Sigmoid colon (tissue), 6 donors: ENCODE measurements at regions not wholly inside any gene's neighbourhood (a gene's known extent, or its start where the extent isn't known, plus 50 kb on each side); places are given as distances from the start of the nearest gene placed in this dataset.

Experiments
- DNase-seq: peaks from one replicate; pipeline ENCODE4 v3.0.0-alpha.2; 2019
- H3K27ac ChIP-seq, 4 donors: fragments of 200-600 bp; sonication (generic); one replicate each; pipeline ENCODE4 v1.5.1; 2016 to 2019; ENCODE audit warnings: mild to moderate bottlenecking in 1 of 4
- H3K27me3 ChIP-seq, 3 donors: fragments of 200-600 bp; sonication (generic); one replicate each; pipeline ENCODE4 v1.5.1; 2019; ENCODE audit warnings: mild to moderate bottlenecking in 1 of 3
- H3K36me3 ChIP-seq, 4 donors: fragments of 200-600 bp; sonication (generic); one replicate each; pipeline ENCODE4 v1.5.1; 2016 to 2019
- H3K4me1 ChIP-seq, 4 donors: fragments of 200-600 bp; sonication (generic); one replicate each; pipeline ENCODE4 v1.5.1; 2017 to 2019
- H3K4me3 ChIP-seq, 4 donors: fragments of 200-600 bp; sonication (generic); one replicate each; pipeline ENCODE4 v1.5.1; 2017 to 2019; ENCODE audit warnings: mild to moderate bottlenecking in 2 of 4, moderate library complexity in 1 of 4
- H3K9me3 ChIP-seq, 4 donors: fragments of 200-600 bp in 3 of 4; sonication (generic) in 3 of 4; one replicate each; pipeline versions ENCODE4 v1.5.1 to v1.6.1; 2013 to 2019
- EP300 ChIP-seq, 4 donors: sonication (generic); formaldehyde crosslinking; IDR thresholded peaks; one replicate each; pipeline ENCODE4 v1.6.1; 2017; ENCODE audit warnings: antibody characterized with exemption in 4 of 4
- POLR2A ChIP-seq, 2 donors: fragments of 450-650 bp; IDR thresholded peaks; one replicate each; pipeline ENCODE4 v1.6.1; 2016; ENCODE audit warnings: antibody characterized with exemption in 2 of 2, mild to moderate bottlenecking in 2 of 2, moderate library complexity in 2 of 2
- POLR2AphosphoS5 ChIP-seq, 4 donors: sonication (generic); formaldehyde crosslinking; IDR thresholded peaks; one replicate each; pipeline ENCODE4 v1.6.1; 2017; ENCODE audit warnings: antibody characterized with exemption in 4 of 4
- WGBS, 2 donors: extraction: QIAGEN DNeasy Blood & Tissue Kit; methylation state at CpG; one replicate each; pipeline ENCODE4 v1.1.7; 2013; 5-methylcytosine and 5-hydroxymethylcytosine counted together
- intact Hi-C: fragments of 100-400 bp; cut with DNase I; formaldehyde crosslinking; loops from one replicate; pipeline ENCODE4 v1.15.1; 2023
- TF ChIP-seq, protein P1 (sequence below), 4 experiments: fragments of 450-650 bp in 3 of 4; fragments of 200-600 bp in 1 of 4; IDR thresholded peaks; one replicate each; pipeline ENCODE4 v1.5.1; 2016 to 2019; ENCODE audit warnings: antibody characterized with exemption in 4 of 4, mild to moderate bottlenecking in 3 of 4, moderate library complexity in 2 of 4
- donor health status: healthy with polysubstance abuse.
- donor health status: healthy.

DNA sequence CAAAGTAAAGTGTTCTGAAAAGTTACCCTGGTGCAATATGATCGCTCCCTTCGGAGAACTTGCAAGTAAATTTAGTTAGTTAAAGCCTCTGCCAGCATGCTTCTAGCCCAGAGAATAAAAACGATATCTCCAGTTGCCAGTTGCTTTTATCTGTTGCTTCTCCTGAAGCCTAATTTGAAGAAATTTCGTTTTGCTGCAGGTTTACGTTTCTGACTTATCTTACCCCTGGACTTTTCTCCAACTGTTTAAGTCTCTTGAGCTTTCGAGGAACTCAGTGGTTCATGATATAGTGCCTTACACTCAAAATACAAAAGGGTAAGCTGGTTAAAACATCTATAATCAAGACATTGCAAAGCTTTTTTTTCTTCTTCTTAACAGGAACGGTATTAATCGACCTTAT lies 131.1 kb downstream of the FAM161A start:
- Histone ChIP-seq H3K4me3 (no peak overlapping the region), H3K27ac (no peak overlapping the region), H3K27me3 (no peaks in the 10 kb centered on the region), H3K4me1 (no peaks in the 10 kb centered on the region), H3K9me3 (no peaks in the 10 kb centered on the region), H3K36me3 (no peaks in the 10 kb centered on the region)
- DNase-seq, result no peak
- 90 to 92% methylated on average over 8 of the region's 8 CpGs for WGBS, 2 donors
- TF ChIP-seq POLR2A (IDR thresholded peaks at IDR 0.05) (no peak), EP300 (IDR thresholded peaks at IDR 0.05) (no peak), POLR2AphosphoS5 (IDR thresholded peaks at IDR 0.05) (no peak)
- TF ChIP-seq, protein P1, sequence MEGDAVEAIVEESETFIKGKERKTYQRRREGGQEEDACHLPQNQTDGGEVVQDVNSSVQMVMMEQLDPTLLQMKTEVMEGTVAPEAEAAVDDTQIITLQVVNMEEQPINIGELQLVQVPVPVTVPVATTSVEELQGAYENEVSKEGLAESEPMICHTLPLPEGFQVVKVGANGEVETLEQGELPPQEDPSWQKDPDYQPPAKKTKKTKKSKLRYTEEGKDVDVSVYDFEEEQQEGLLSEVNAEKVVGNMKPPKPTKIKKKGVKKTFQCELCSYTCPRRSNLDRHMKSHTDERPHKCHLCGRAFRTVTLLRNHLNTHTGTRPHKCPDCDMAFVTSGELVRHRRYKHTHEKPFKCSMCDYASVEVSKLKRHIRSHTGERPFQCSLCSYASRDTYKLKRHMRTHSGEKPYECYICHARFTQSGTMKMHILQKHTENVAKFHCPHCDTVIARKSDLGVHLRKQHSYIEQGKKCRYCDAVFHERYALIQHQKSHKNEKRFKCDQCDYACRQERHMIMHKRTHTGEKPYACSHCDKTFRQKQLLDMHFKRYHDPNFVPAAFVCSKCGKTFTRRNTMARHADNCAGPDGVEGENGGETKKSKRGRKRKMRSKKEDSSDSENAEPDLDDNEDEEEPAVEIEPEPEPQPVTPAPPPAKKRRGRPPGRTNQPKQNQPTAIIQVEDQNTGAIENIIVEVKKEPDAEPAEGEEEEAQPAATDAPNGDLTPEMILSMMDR (IDR thresholded peaks at IDR 0.05), result no peak
- intact Hi-C loops, result no loop called here

DNA sequence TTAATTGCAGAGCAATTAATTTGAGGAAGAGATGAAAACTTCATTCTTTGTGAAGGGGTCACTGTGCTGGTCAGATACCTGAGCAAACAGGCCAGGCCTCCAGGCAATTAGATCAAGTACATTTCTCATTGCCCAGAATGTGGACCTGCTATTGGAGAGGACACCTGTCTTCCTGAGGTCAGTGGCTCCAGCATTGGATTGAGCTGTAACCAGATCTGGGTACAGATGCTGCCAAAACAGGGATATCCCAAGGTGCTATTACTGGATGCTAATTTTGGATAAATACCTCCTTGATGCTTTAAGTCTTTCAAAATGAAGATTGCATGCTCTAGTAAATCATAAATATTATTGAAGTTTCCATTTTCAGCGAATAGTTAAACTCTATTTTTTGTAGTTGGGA lies 131.5 kb downstream of the FAM161A start:
- H3K4me1 ChIP-seq, result no peaks in the 10 kb centered on the region
- no peaks in the 10 kb centered on the region for H3K9me3 ChIP-seq
- no peak for DNase-seq
- intact Hi-C loops, result no loop called here
- 88 to 94% methylated on average over 1 of the region's 1 CpG for WGBS, 2 donors
- H3K36me3 ChIP-seq, result no peaks in the 10 kb centered on the region
- H3K4me3 ChIP-seq, result no peak overlapping the region
- no peaks in the 10 kb centered on the region for H3K27me3 ChIP-seq
- H3K27ac ChIP-seq, result no peak overlapping the region
- TF ChIP-seq POLR2A (IDR thresholded peaks at IDR 0.05) (no peak), EP300 (IDR thresholded peaks at IDR 0.05) (no peak), POLR2AphosphoS5 (IDR thresholded peaks at IDR 0.05) (no peak)
- TF ChIP-seq, protein P1 (IDR thresholded peaks at IDR 0.05), result no peak

DNA sequence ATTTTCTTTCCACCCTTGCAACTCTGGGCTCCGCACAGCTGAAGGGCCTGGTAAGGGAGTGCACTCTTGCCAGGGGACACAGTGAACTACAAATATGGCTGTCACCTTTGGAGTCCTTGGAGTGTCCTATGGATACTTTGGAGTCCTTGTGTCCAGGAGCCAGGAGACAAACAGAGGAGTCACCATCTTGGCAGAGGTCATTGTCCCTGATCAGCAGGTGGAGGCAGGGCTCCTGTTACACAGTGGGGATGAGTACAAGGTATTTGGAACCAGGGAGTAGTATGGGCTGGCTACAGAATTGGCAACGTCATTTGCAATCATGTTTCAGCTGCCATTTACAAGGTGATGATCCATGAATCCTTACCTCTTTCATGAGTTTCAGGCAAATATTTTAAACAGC lies 132.5 kb downstream of the FAM161A start:
- intact Hi-C loops, result no loop called here
- TF ChIP-seq, protein P1 (IDR thresholded peaks at IDR 0.05), result no peak
- no peak for TF ChIP-seq POLR2AphosphoS5 (IDR thresholded peaks at IDR 0.05)
- no peak for TF ChIP-seq EP300 (IDR thresholded peaks at IDR 0.05)
- TF ChIP-seq POLR2A (IDR thresholded peaks at IDR 0.05), result no peak
- WGBS, 2 donors, result 94 to 96% methylated on average over 2 of the region's 2 CpGs
- H3K9me3 ChIP-seq, result no peaks in the 10 kb centered on the region
- no peak overlapping the region for H3K27ac ChIP-seq
- no peaks in the 10 kb centered on the region for H3K4me1 ChIP-seq
- H3K4me3 ChIP-seq, result no peak overlapping the region
- no peak for DNase-seq
- H3K36me3 ChIP-seq, result no peaks in the 10 kb centered on the region
- no peaks in the 10 kb centered on the region for H3K27me3 ChIP-seq

DNA sequence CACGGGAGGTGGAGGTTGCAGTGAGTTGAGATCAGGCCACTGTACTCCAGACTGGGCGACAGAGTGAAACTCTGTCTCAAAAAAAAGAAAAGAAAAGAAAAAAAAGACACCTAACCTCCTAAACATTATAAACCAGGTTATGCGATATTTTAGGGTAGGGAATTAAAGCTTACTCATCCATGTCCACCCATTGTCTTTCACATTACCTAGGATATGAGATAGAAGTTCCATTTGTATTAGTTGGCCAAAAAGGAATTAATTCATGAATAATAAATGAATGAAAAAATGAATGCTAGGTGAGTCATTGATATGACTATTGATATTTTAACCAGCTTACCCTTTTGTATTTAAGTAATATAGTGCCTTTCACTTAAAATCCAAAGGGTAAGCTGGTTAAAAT lies 132.9 kb downstream of the FAM161A start:
- no peak for DNase-seq
- Histone ChIP-seq H3K27me3 (no peaks in the 10 kb centered on the region), H3K4me3 (no peak overlapping the region), H3K36me3 (no peaks in the 10 kb centered on the region), H3K4me1 (no peaks in the 10 kb centered on the region), H3K27ac (no peak overlapping the region), H3K9me3 (no peaks in the 10 kb centered on the region)
- TF ChIP-seq POLR2AphosphoS5 (IDR thresholded peaks at IDR 0.05) (no peak), POLR2A (IDR thresholded peaks at IDR 0.05) (no peak), EP300 (IDR thresholded peaks at IDR 0.05) (no peak)
- TF ChIP-seq, protein P1 (IDR thresholded peaks at IDR 0.05), result no peak
- intact Hi-C loops, result no loop called here
- WGBS, 2 donors, result 92% methylated on average over 3 of the region's 3 CpGs

DNA sequence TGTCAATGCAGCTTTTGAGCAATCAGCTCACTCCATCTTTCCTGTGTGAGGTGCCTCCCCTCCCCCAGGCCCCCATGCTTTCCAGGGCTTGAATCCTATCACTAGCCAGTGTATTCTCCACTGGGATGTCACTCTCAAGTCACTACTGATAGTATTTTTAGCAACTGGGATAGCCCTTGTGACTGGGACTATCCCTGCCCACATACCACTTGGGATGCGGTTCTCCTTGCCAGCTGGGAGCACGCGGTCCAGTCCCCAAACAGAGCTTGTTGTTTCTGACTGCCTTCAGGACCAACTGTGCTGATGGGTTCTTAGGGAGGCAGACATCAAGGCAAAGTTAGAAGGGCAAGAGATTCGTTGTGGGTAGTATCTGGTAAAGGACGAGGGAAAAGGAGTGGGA lies 134.9 kb downstream of the FAM161A start:
- 83 to 91% methylated on average over 5 of the region's 5 CpGs for WGBS, 2 donors
- Histone ChIP-seq H3K4me3 (no peak overlapping the region), H3K27ac (no peak overlapping the region), H3K36me3 (no peaks in the 10 kb centered on the region), H3K4me1 (no peaks in the 10 kb centered on the region), H3K9me3 (no peaks in the 10 kb centered on the region), H3K27me3 (no peaks in the 10 kb centered on the region)
- intact Hi-C loops, result no loop called here
- TF ChIP-seq POLR2A (IDR thresholded peaks at IDR 0.05) (no peak), POLR2AphosphoS5 (IDR thresholded peaks at IDR 0.05) (no peak), EP300 (IDR thresholded peaks at IDR 0.05) (no peak)
- TF ChIP-seq, protein P1 (IDR thresholded peaks at IDR 0.05), result no peak
- DNase-seq, result no peak
